ENCODE measurements at regions not wholly inside any gene's neighbourhood (a gene's known extent, or its start where the extent isn't known, plus 50 kb on each side); places are given as distances from the start of the nearest gene placed in this dataset.

DNA sequence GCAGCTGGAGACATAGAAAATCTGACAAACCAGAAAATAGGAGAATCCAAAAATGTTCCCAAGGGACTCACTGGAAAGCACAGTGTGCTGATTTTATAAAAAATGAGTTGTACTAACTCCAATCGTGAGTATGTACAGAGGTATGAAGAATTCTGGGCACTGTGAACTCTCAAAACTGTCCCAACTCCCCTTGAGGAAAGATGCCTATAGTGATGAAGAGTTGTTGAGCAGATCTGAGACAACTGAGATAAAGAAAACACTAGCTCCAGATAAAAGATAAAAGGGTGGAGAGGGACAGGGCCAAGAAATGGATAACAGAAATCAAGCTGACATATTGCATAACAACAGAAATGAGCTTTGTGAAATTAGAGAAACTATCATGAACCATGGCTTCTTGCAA is 481.4 kb downstream of the MAFB start:
- TF ChIP-seq, protein P1, sequence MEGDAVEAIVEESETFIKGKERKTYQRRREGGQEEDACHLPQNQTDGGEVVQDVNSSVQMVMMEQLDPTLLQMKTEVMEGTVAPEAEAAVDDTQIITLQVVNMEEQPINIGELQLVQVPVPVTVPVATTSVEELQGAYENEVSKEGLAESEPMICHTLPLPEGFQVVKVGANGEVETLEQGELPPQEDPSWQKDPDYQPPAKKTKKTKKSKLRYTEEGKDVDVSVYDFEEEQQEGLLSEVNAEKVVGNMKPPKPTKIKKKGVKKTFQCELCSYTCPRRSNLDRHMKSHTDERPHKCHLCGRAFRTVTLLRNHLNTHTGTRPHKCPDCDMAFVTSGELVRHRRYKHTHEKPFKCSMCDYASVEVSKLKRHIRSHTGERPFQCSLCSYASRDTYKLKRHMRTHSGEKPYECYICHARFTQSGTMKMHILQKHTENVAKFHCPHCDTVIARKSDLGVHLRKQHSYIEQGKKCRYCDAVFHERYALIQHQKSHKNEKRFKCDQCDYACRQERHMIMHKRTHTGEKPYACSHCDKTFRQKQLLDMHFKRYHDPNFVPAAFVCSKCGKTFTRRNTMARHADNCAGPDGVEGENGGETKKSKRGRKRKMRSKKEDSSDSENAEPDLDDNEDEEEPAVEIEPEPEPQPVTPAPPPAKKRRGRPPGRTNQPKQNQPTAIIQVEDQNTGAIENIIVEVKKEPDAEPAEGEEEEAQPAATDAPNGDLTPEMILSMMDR (IDR thresholded peaks at IDR 0.05; ENCODE audit: extremely low read depth, missing control alignments): no peak
- no peak for DNase-seq (ENCODE audit: low spot score)

DNA sequence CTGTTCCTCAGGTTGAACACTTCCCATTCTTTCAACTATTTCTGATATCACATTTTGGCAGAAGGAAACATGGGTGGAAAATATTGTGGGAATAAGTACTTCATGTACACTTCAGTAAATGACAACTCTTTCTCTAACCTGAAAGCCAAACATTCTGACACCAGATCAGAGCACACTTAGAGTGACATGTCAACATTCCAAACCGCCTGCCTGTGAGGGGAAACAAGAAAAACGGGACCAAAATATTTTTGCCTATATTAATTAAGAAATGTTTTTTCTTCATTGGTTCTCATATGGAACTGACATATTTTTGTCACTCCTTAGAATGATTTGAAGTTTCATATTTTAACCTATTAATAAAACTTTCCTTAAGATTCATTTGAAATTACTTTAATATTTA is 483.1 kb downstream of the MAFB start:
- TF ChIP-seq, protein P1 (IDR thresholded peaks at IDR 0.05; ENCODE audit: extremely low read depth, missing control alignments): no peak
- no peak for DNase-seq (ENCODE audit: low spot score)

DNA sequence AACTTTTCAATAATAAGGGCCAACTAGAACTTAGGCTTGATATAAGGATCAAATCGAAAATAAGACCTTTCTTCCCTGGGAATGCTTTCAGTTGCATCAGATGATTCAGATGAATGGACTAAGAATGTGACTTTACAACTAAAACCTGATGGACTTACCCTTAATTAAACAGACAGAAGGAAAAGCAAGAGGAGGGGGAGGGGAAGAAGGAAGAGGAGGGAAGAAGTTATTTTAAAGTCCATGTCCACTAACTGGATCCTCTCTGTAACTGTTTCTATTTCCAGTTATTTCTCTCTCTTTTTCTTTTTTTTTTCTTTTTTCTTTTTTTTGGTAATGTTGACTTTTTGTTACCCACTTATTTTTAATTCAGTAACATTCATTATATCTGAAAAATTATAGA is 486.0 kb downstream of the MAFB start:
- TF ChIP-seq, protein P1 (IDR thresholded peaks at IDR 0.05; ENCODE audit: extremely low read depth, missing control alignments): no peak
- DNase-seq (ENCODE audit: low spot score): no peak

DNA sequence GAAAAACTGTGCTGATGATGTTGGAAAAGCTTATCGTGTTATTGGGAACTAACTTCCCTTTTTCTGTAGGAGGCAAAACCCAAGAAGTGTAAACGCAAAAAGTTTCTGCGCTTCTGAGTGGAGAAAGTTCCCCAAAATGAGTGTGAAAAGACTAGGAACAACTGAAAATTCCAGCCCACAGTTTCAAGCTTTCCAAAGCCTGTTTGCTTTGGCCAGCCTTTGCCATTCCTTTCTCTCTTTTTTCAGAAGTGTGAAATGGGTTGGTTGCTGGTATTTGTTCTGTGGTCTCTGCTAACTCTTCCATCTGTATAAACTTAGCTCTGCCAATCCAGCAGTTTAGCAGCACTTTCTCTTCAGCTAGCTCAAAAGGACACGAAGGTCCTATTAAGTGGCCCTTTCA is 491.3 kb downstream of the MAFB start:
- DNase-seq (ENCODE audit: low spot score): no peak
- TF ChIP-seq, protein P1 (IDR thresholded peaks at IDR 0.05; ENCODE audit: extremely low read depth, missing control alignments): no peak

DNA sequence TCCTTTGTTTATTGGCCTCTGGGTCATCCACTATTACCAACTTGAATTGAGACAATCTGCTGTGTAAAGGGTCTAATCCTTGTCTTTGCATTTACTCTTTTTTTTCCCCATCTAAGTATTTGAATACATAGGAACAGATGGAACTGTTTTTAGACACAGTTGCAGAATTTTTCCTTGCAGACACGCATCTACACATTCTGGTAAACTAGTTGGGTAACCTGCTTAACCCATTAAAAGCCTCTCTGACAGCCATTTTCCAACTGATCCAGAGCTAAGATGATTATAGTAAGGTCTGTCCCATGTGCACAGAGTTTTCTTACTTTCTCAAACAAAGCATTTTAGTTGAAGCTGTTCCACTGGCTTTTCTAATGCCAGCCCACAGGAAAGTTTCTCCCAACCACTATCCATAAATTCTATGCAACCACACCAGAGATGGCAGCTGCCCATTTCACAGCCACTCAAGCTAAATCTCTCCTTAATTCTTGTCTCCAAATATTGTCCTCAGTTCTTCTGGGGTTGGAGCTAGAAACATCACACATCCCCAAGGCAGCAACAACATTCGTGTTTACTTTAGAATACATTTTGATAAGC is 492.1 kb downstream of the MAFB start:
- no peak for DNase-seq (ENCODE audit: low spot score)
- TF ChIP-seq, protein P1 (IDR thresholded peaks at IDR 0.05; ENCODE audit: extremely low read depth, missing control alignments): no peak

DNA sequence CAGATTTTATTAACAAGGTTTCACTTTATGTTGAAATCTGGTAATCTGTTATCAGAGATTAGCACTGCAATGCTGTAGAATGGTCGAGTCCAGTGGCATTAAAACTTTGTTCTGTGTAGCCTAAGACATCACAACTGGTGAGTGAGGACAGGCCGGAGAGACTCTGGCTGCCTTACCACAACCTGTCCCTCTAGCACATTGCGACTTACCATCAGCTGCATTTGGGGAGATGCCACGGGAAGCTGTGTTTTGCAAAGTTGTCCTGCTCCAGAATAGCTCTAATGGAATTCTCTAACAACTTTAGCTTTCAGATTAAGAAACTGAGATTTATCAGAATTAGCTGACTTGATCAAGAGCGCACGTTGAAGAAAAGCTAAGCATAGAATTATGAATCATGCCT is 493.3 kb downstream of the MAFB start:
- TF ChIP-seq, protein P1 (IDR thresholded peaks at IDR 0.05; ENCODE audit: extremely low read depth, missing control alignments): no peak
- DNase-seq (ENCODE audit: low spot score): no peak

DNA sequence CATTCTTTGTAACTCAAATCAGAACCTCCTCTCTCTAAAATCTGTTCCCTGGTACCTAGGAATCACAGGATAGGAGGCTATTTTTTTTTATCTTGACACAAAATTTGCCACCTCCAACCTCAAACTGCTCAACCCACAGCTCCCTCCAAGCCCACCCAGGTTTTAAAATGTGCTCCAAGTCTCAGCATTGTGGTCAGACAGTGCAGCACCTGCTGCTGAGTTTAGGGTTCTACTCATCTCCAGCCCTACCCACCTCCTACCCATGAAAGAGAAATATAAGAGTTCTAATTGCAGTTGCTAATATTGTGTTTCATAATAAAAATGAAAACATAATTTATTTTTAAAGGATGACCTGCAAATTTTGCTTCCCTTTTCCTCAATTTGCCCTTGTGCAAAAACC is 496.5 kb downstream of the MAFB start:
- TF ChIP-seq, protein P1 (IDR thresholded peaks at IDR 0.05; ENCODE audit: extremely low read depth, missing control alignments): no peak
- DNase-seq (ENCODE audit: low spot score): no peak
